ENCODE measurements at regions not wholly inside any gene's neighbourhood (a gene's known extent, or its start where the extent isn't known, plus 50 kb on each side); places are given as distances from the start of the nearest gene placed in this dataset.

DNA sequence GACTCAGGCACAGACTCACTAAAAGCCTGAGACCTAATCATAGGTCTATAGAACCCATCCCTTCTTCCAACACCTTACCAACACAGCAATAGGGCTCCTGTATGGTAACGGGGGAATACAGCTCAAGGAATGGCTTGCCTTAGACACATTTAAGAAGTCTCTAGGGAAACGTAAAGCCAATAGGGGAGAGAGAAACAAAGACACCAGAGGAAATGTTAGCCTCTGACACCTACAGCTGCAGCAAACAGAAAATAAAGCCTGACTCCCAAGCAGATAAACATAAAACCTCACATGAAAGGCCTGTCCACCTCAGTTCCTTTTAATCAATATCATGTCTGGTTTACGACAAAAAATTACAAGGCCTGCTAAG lies 51.1 kb upstream of the NCOA1 start:
- TF ChIP-seq POLR2AphosphoS5 (IDR thresholded peaks at IDR 0.05) (no peak), EP300 (IDR thresholded peaks at IDR 0.05) (no peak), CTCF (IDR thresholded peaks at IDR 0.05) (no peak), POLR2A (IDR thresholded peaks at IDR 0.05) (no peak)
- Histone ChIP-seq H3K9me3 (no peaks in the 10 kb centered on the region), H3K4me3 (no peak overlapping the region), H3K27ac (no peak overlapping the region), H3K27me3 (no peaks in the 10 kb centered on the region), H3K4me1 (peaks cover 0 to 17% (median 14%) of the 10 kb centered on the region in 4 donors), H3K36me3 (no peaks in the 10 kb centered on the region)
- no peak for DNase-seq
- 89 to 95% methylated on average over 3 of the region's 3 CpGs for WGBS, 2 donors
- intact Hi-C loops (cut with DNase I): no loop called here

DNA sequence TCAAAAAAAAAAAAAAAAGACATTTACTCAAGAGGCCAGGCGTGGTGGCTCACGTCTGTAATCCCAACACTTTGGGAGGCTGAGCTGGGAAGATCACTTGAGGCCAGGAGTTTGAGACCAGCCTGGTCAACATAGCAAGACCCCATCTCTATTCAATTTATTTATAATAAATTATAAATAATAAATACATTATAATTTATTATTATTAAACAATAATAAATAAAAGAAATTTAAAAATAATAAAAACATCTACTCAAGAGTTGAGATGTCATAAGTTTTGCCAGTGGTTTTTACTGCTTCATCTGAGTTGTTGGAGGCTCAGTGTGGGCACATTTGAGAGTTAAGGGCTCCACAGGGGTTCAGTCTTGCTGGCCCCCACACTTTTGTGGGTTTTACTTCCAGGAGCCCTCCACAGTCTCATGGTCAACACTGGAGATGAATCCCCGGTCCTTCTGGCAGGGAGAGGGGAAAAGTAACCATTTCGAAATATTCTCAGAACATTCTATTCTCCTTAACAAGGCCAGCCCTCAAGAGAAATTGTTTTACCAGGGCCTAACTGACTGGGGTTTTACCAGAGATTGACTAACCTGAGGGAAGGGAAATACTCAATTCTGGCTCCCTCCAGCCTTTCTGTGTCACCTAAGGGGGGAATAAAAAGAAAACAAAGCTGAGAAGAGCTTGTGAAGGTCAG lies 51.6 kb upstream of the NCOA1 start:
- H3K36me3 ChIP-seq: no peaks in the 10 kb centered on the region
- no peaks in the 10 kb centered on the region for H3K9me3 ChIP-seq
- no peaks in the 10 kb centered on the region for H3K27me3 ChIP-seq
- no peak overlapping the region for H3K27ac ChIP-seq
- 91% methylated on average over 4 of the region's 4 CpGs for WGBS, 2 donors
- no peak overlapping the region for H3K4me3 ChIP-seq
- no peak for TF ChIP-seq POLR2AphosphoS5 (IDR thresholded peaks at IDR 0.05)
- DNase-seq: no peak
- H3K4me1 ChIP-seq: peaks cover 0 to 22% (median 20%) of the 10 kb centered on the region in 4 donors
- intact Hi-C loops (cut with DNase I): no loop called here

GRCh38 chr2:24438106-24438505 lies 52.9 kb upstream of the NCOA1 start:
- no peaks in the 10 kb centered on the region for H3K9me3 ChIP-seq
- H3K27me3 ChIP-seq: no peaks in the 10 kb centered on the region
- no peak for DNase-seq
- no peaks in the 10 kb centered on the region for H3K36me3 ChIP-seq
- intact Hi-C loops (cut with DNase I): no loop called here
- no peak for TF ChIP-seq CTCF (IDR thresholded peaks at IDR 0.05)
- no peak for TF ChIP-seq POLR2AphosphoS5 (IDR thresholded peaks at IDR 0.05)
- TF ChIP-seq POLR2A (IDR thresholded peaks at IDR 0.05): no peak
- no peak for TF ChIP-seq EP300 (IDR thresholded peaks at IDR 0.05)
- H3K4me3 ChIP-seq: no peak overlapping the region
- peaks cover 0 to 25% (median 22%) of the 10 kb centered on the region in 4 donors for H3K4me1 ChIP-seq
- H3K27ac ChIP-seq: no peak overlapping the region

DNA sequence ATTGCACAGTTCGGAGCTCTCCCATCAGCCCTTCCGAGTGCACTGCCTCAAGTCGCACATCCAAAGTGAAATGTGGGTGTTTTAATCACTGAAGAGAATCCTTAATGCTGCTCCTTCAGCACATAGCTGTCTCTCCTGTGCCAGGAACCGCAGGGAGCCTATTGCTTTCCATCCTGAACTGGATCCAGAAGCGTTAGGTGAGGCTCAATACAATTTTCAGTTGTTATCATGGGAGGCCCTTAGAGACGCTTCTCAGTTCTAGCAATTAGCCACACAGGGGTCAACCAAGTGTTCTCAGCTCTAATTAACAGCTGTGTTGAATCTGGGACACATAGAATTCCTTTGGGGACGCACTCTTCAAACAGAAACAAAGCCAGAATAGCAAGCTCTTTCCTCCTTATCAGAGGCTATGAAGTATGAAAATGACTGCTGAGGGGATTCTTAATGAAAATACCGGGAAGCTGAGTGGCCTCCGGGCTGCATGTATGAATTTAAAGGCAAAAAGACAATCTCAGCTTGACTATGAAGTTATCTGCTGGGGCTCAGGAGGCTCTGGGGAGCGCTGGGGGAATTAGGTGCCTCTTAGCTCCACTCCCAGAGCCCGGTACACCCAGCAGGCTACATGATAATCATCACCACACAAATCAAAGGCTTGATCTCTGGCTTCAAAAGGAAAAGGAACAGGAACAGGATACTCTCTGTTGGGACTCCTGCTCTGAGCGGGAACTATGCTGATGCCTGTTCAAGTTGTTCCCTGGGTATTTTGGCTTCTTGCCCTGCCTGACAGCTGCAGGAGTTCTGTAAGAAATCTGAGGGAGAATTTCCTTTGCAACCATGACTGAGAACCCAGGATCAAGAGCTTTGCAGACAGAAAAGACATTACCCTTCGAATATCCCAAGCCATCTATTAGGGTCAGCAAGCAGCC lies 55.4 kb upstream of the NCOA1 start:
- Histone ChIP-seq H3K36me3 (no peaks in the 10 kb centered on the region), H3K4me1 (peaks cover 0 to 25% (median 22%) of the 10 kb centered on the region in 4 donors), H3K4me3 (no peak overlapping the region), H3K27ac (peak overlapping the region; percentile 53 to 68 (median 60)), H3K27me3 (no peaks in the 10 kb centered on the region), H3K9me3 (no peaks in the 10 kb centered on the region)
- peak; percentile 90 for DNase-seq
- TF ChIP-seq POLR2A (IDR thresholded peaks at IDR 0.05): no peak
- TF ChIP-seq POLR2AphosphoS5 (IDR thresholded peaks at IDR 0.05): peak in 2 of 4 donors; percentile 38 to 47
- intact Hi-C loops (cut with DNase I): no loop called here
- 70 to 72% methylated on average over 13 of the region's 13 CpGs for WGBS, 2 donors

DNA sequence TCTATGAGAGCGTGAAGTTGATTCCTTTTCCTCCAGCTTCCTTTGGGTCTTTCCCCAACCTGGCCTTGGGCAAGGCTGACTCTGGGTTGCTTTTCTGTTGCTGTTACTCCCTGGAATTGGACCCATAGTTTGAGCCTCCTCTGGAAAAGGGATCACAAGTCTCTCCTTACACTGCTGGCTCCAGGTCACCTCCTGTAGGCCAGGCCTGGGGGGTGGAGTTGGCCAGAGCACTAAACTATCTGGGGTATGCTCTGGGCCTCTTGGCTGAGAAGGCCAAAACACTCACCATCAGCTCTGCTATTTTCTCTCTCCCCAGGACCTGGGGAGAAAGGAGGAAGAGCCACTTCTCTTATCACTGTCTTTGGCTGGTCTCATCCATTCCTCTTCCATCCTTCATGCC lies 56.5 kb upstream of the NCOA1 start:
- Histone ChIP-seq H3K27ac (peak overlapping the region in 3 of 4 donors; percentile 59 to 68 (median 61)), H3K4me3 (no peak overlapping the region), H3K4me1 (peaks cover 0 to 25% (median 22%) of the 10 kb centered on the region in 4 donors), H3K36me3 (no peaks in the 10 kb centered on the region), H3K27me3 (no peaks in the 10 kb centered on the region), H3K9me3 (no peaks in the 10 kb centered on the region)
- intact Hi-C loops (cut with DNase I): no loop called here
- WGBS, 2 donors: 96 to 100% methylated on average over 1 of the region's 1 CpG
- DNase-seq: no peak
- TF ChIP-seq POLR2AphosphoS5 (IDR thresholded peaks at IDR 0.05): no peak
- TF ChIP-seq CTCF (IDR thresholded peaks at IDR 0.05): no peak
- TF ChIP-seq EP300 (IDR thresholded peaks at IDR 0.05): no peak
- no peak for TF ChIP-seq POLR2A (IDR thresholded peaks at IDR 0.05)

All from sigmoid colon (tissue), 6 donors.